Heart right ventricle (tissue), 16 donors: ENCODE measurements at regions not wholly inside any gene's neighbourhood (a gene's known extent, or its start where the extent isn't known, plus 50 kb on each side); places are given as distances from the start of the nearest gene placed in this dataset.
A peak's percentile ranks its signal among the peaks of the same experiment; 100 is the strongest.

Experiments
- ATAC-seq, 8 donors: fragments of 200-7000 bp; cut with Tn5 transposase; one replicate each; pipeline ENCODE4 v1.9.1; 2020; ENCODE audit warnings: mild to moderate bottlenecking in 8 of 8, moderate library complexity in 8 of 8, moderate number of reproducible peaks in 1 of 8
- DNase-seq, 2 donors: peaks; one replicate each; pipeline ENCODE4 v3.0.0-alpha.2; 2020
- H3K27ac ChIP-seq, 10 donors: fragments of 200-600 bp; sonication (generic) in 2 of 10; one replicate each; pipeline versions ENCODE4 v1.5.0 to v1.8.0; 2020 to 2022; ENCODE audit warnings: mild to moderate bottlenecking in 3 of 10
- H3K27me3 ChIP-seq, 7 donors: fragments of 200-600 bp; one replicate each; pipeline ENCODE4 v1.8.0; 2021 to 2022; ENCODE audit warnings: mild to moderate bottlenecking in 2 of 7
- H3K36me3 ChIP-seq, 9 donors: fragments of 200-600 bp; sonication (generic) in 1 of 9; one replicate each; pipeline versions ENCODE4 v1.5.0 to v1.8.0; 2020 to 2022; ENCODE audit warnings: mild to moderate bottlenecking in 2 of 9
- H3K4me1 ChIP-seq, 9 donors: fragments of 200-600 bp; sonication (generic) in 1 of 9; one replicate each; pipeline versions ENCODE4 v1.5.0 to v1.8.0; 2020 to 2022; ENCODE audit warnings: mild to moderate bottlenecking in 4 of 9
- H3K4me3 ChIP-seq, 10 donors: fragments of 200-600 bp; sonication (generic) in 2 of 10; one replicate each; pipeline versions ENCODE4 v1.5.0 to v1.8.0; 2020 to 2022; ENCODE audit warnings: mild to moderate bottlenecking in 7 of 10, moderate library complexity in 2 of 10
- H3K9me3 ChIP-seq, 11 donors: fragments of 200-600 bp in 10 of 11; sonication (generic) in 2 of 11; one replicate each; pipeline versions ENCODE4 v1.5.0 to v1.8.0; 2013 to 2022; ENCODE audit warnings: mild to moderate bottlenecking in 2 of 11, control low read depth in 1 of 11, moderate library complexity in 1 of 11
- WGBS, 2 donors: extraction: QIAGEN DNeasy Blood & Tissue Kit; methylation state at CpG; one replicate each; pipeline ENCODE4 v1.1.7; 2013; ENCODE audit warnings: inconsistent platforms in 1 of 2; 5-methylcytosine and 5-hydroxymethylcytosine counted together
- intact Hi-C, 10 donors: fragments of 100-400 bp; cut with DNase I; formaldehyde crosslinking; loops; one replicate each; pipeline versions ENCODE4 v1.11.1 to v1.14.2; 2022
- TF ChIP-seq, protein P1 (sequence below), 9 donors: fragments of 200-600 bp; sonication (generic) in 2 of 9; IDR thresholded peaks; one replicate each; pipeline versions ENCODE4 v1.5.0 to v1.8.0; 2021 to 2022; ENCODE audit warnings: antibody characterized with exemption in 9 of 9, mild to moderate bottlenecking in 5 of 9, moderate library complexity in 1 of 9
- donor health status: Arrhythmogenic right ventricular cardiomyopathy.
- donor health status: ischemic (EF 13 %, LVEDD 7.1; RV severe dilation, severe dysfunction).
- donor health status: healthy with polysubstance abuse.
- donor health status: DM: no; HTN: yes; CAD: no.
- donor health status: DM: no; HTN: no; CAD: no.
- donor health status: ischemic (EF 25% LVEDD 6.9; RV normal size, moderate dysfunction).
- donor health status: ischemic (EF 25% LVEDD 5.7; RV mildly dilated, moderate dysfunction).
- donor health status: healthy.
- donor health status: DM: yes; HTN: yes; CAD: no.
- donor health status: Ischemic cardiomyopathy.
- donor health status: ischemic (EF 35%, LVEDD 5.7; RV mildly dilated, moderate dysfunction).
- donor health status: nonischemic (EF 11% LVEDD 7.7; RV severe dilation, severe dysfunction).
- donor health status: DM: yes; HTN: yes; CAD: no.
- donor health status: PGD.
- donor health status: ischemic (EF 29% LVEDD 5.4; RV normal size, mild dysfunction).
- donor health status: nonischemic (EF 23%, LVEDD 6.1; RV moderate dilation, normal function).

GRCh38 chr20:52382933-52383332, 191.4 kb upstream of the ZFP64 start:
- ATAC-seq (no peak), DNase-seq (no peak)
- no peaks in the 10 kb centered on the region for H3K4me1 ChIP-seq
- peaks cover 0 to 8% (median 0%) of the 10 kb centered on the region in 11 donors for H3K9me3 ChIP-seq
- WGBS, 2 donors, result 85 to 86% methylated on average over 4 of the region's 4 CpGs
- no peak overlapping the region for H3K4me3 ChIP-seq
- no peak overlapping the region for H3K27ac ChIP-seq
- no peaks in the 10 kb centered on the region for H3K36me3 ChIP-seq
- no peaks in the 10 kb centered on the region for H3K27me3 ChIP-seq
- intact Hi-C loops, result loop anchor here in 2 of 10 donors (5.0 to 10.0 kb wide), 2 partner anchors 71 to 138 kb away; no protein-coding TSS in a partner anchor
- TF ChIP-seq, protein P1, sequence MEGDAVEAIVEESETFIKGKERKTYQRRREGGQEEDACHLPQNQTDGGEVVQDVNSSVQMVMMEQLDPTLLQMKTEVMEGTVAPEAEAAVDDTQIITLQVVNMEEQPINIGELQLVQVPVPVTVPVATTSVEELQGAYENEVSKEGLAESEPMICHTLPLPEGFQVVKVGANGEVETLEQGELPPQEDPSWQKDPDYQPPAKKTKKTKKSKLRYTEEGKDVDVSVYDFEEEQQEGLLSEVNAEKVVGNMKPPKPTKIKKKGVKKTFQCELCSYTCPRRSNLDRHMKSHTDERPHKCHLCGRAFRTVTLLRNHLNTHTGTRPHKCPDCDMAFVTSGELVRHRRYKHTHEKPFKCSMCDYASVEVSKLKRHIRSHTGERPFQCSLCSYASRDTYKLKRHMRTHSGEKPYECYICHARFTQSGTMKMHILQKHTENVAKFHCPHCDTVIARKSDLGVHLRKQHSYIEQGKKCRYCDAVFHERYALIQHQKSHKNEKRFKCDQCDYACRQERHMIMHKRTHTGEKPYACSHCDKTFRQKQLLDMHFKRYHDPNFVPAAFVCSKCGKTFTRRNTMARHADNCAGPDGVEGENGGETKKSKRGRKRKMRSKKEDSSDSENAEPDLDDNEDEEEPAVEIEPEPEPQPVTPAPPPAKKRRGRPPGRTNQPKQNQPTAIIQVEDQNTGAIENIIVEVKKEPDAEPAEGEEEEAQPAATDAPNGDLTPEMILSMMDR (IDR thresholded peaks at IDR 0.05), result no peak

- H3K4me3 ChIP-seq, result no peak overlapping the region
- H3K36me3 ChIP-seq, result no peaks in the 10 kb centered on the region
- ATAC-seq (no peak), DNase-seq (peak; percentile 15 to 33)
- TF ChIP-seq, protein P1 (IDR thresholded peaks at IDR 0.05), result peak; percentile 58 to 97 (median 92)
- no peak overlapping the region for H3K27ac ChIP-seq
- WGBS, 2 donors, result 52% methylated on average over 7 of the region's 7 CpGs
- peaks cover 0 to 8% (median 0%) of the 10 kb centered on the region in 11 donors for H3K9me3 ChIP-seq
- intact Hi-C loops, result loop anchor here in 8 of 10 donors (2.0 to 10.0 kb wide), 6 partner anchors 65 to 138 kb away; no protein-coding TSS in a partner anchor
- H3K4me1 ChIP-seq, result no peaks in the 10 kb centered on the region
- H3K27me3 ChIP-seq, result no peaks in the 10 kb centered on the region
Observed at GRCh38 chr20:52379723-52380336, 188.3 kb upstream of the ZFP64 start.

DNA sequence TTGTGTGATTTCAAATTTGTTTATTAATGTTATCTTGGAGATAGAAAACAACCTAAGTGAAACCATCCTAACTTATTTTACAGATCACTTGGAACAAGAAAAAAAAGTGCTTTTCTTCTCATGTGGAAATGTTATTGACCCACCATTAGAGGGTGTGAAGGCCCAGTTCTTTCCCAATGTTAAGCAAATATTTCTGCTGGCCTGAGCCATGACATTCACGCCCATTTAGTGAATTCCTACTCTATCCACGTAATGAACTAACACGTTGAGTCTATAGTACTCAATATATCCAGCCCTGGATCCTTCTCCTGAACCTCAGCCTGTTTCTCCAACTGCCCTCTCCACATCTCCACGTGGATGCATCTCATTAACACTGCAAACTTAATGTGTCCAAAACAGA, 180.6 kb upstream of the ZFP64 start:
- TF ChIP-seq, protein P1 (IDR thresholded peaks at IDR 0.05), result no peak
- ATAC-seq (no peak), DNase-seq (no peak)
- Histone ChIP-seq H3K4me1 (no peaks in the 10 kb centered on the region), H3K36me3 (no peaks in the 10 kb centered on the region), H3K4me3 (no peak overlapping the region), H3K9me3 (no peaks in the 10 kb centered on the region), H3K27ac (no peak overlapping the region), H3K27me3 (peaks cover 0 to 4% (median 0%) of the 10 kb centered on the region in 7 donors)
- intact Hi-C loops, result loop anchor here in 3 of 10 donors (10.0 kb wide), 2 partner anchors 57 to 127 kb away; no protein-coding TSS in a partner anchor
- 72 to 78% methylated on average over 4 of the region's 4 CpGs for WGBS, 2 donors

- Histone ChIP-seq H3K4me1 (no peaks in the 10 kb centered on the region), H3K4me3 (no peak overlapping the region), H3K27ac (no peak overlapping the region), H3K9me3 (no peaks in the 10 kb centered on the region), H3K36me3 (no peaks in the 10 kb centered on the region), H3K27me3 (peaks cover 0 to 4% (median 0%) of the 10 kb centered on the region in 7 donors)
- no peak for ATAC-seq
- intact Hi-C loops, result no loop called here
- TF ChIP-seq, protein P1 (IDR thresholded peaks at IDR 0.05), result no peak
- WGBS, 2 donors, result 94 to 96% methylated on average over 7 of the region's 7 CpGs
- no peak for DNase-seq
Observed at GRCh38 chr20:52365688-52366087, 174.1 kb upstream of the ZFP64 start.
